ENCODE measurements at regions not wholly inside any gene's neighbourhood (a gene's known extent, or its start where the extent isn't known, plus 50 kb on each side); places are given as distances from the start of the nearest gene placed in this dataset.
"Not testable (repeated sequence)": the region's sequence is repeated elsewhere in the genome, so short reads cannot be mapped to it uniquely, and the experiment has no call there.

DNA sequence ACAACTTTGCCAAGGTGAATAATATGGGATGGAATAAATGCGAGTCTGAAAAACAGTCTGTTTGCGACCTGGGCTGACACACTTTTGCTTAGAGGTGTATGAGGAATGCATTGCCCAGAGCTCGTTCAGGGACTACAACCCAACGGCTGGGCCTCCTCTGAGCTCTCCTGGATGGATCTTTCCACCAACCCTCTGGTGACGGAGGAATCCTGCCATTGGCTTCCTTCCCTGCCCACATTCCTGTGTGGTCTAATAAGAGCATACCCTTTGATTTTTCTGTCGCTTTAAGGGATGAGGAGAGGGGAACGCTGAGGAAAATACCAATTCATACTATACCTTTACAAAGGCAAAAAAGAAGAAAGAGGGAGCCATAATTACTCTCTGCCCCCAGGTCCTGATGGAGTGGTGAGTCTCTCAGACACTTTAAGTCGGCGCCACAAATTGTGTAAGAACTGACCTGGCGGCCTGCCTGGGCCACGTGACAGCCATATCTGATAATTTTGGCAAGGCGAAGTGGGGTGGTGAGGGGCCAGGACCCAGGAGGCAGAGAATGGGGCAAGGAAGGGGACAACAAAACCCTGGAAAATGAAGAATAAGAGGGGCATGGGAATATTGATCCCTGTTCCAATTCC lies 265.2 kb upstream of the MSX2 start:
- Mint-ChIP-seq H3K27ac (no peak overlapping the region), H3K36me3 (ENCODE audit: low read depth) (no peaks in the 10 kb centered on the region), H3K27me3 (peaks cover 3% of the 10 kb centered on the region), H3K4me3 (no peak overlapping the region), H3K9me3 (no peaks in the 10 kb centered on the region), H3K4me1 (ENCODE audit: low read depth) (no peaks in the 10 kb centered on the region)
- intact Hi-C loops (cut with micrococcal nuclease) = no loop called here

GRCh38 chr5:174459832-174460448 lies 264.4 kb upstream of the MSX2 start:
- intact Hi-C loops (cut with micrococcal nuclease) = no loop called here
- Mint-ChIP-seq H3K27ac (no peak overlapping the region), H3K4me3 (no peak overlapping the region), H3K27me3 (peaks cover 3% of the 10 kb centered on the region), H3K9me3 (no peaks in the 10 kb centered on the region), H3K4me1 (ENCODE audit: low read depth) (no peaks in the 10 kb centered on the region), H3K36me3 (ENCODE audit: low read depth) (no peaks in the 10 kb centered on the region)

DNA sequence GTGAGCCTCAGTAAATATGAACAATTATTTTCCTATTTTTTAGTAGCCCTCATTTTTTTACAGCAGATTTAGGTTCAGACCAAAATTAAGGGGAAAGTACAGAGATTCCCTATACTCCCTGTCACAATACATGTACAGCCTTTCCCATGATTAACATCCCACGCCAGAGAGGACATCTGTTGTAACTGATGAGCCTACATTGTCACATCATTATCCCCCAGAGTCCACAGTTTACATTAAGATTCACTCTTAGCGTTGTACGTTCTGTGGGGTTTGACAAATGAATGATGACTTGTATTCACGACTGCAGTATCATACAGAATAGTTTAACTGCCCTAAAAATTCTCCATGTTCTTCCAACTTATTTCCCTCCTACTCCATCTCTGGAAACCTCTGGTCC lies 262.3 kb upstream of the MSX2 start:
- no peak overlapping the region for H3K4me3 Mint-ChIP-seq
- peaks cover 3% of the 10 kb centered on the region for H3K27me3 Mint-ChIP-seq
- intact Hi-C loops (cut with micrococcal nuclease) = no loop called here
- H3K27ac Mint-ChIP-seq = no peak overlapping the region
- H3K36me3 Mint-ChIP-seq (ENCODE audit: low read depth) = no peaks in the 10 kb centered on the region
- peaks cover 9% of the 10 kb centered on the region for H3K9me3 Mint-ChIP-seq
- H3K4me1 Mint-ChIP-seq (ENCODE audit: low read depth) = no peaks in the 10 kb centered on the region

DNA sequence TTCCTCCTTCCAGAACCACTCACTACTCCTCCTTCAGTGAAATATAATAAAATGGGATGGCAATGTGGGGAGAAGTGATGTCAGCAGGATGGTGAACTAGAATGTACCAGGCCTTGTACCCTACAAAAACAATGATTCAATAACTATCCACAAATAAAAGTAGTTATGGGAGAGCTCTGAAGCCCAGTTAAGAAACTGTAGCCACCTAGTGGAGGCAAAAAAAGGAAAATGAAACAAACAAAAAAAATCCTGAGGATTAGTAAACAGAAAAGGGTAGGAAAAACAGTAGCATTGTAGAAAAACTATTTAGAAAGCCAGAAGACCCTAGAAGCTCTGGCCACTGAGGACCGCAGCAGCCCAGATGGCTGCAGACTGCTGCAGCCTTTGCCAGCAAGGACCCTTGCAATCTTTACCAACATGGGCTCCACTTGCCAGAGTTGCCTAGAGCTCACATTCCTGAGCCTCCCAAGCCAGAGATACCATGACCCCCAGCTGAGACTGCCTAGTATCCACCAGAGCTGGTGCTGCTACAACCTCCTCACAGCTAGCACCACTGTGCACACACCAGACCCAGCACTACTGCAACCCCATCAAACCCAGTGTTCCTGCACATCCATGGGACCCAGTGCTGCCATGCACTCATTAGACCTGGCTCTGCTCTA lies 259.7 kb upstream of the MSX2 start:
- peaks cover 9% of the 10 kb centered on the region for H3K9me3 Mint-ChIP-seq
- intact Hi-C loops (cut with micrococcal nuclease) = no loop called here

GRCh38 chr5:174471528-174471927 lies 252.9 kb upstream of the MSX2 start:
- H3K27ac Mint-ChIP-seq; H3K4me3 Mint-ChIP-seq; H3K36me3 Mint-ChIP-seq (ENCODE audit: low read depth); H3K27me3 Mint-ChIP-seq; intact Hi-C loops (cut with micrococcal nuclease); H3K9me3 Mint-ChIP-seq; H3K4me1 Mint-ChIP-seq (ENCODE audit: low read depth): not testable (repeated sequence)

More for the DNA sequence above, 259.7 kb upstream of the MSX2 start:
- Mint-ChIP-seq H3K4me1 (ENCODE audit: low read depth) (no peaks in the 10 kb centered on the region), H3K4me3 (no peak overlapping the region), H3K36me3 (ENCODE audit: low read depth) (no peaks in the 10 kb centered on the region), H3K27ac (no peak overlapping the region), H3K27me3 (peaks cover 4% of the 10 kb centered on the region)

GRCh38 chr5:174472956-174473355 lies 251.4 kb upstream of the MSX2 start:
- H3K9me3 Mint-ChIP-seq = no peaks in the 10 kb centered on the region
- H3K4me1 Mint-ChIP-seq (ENCODE audit: low read depth) = no peaks in the 10 kb centered on the region
- no peak overlapping the region for H3K27ac Mint-ChIP-seq
- H3K27me3 Mint-ChIP-seq = peaks cover 2% of the 10 kb centered on the region
- no peaks in the 10 kb centered on the region for H3K36me3 Mint-ChIP-seq (ENCODE audit: low read depth)
- intact Hi-C loops (cut with micrococcal nuclease) = no loop called here
- no peak overlapping the region for H3K4me3 Mint-ChIP-seq

DNA sequence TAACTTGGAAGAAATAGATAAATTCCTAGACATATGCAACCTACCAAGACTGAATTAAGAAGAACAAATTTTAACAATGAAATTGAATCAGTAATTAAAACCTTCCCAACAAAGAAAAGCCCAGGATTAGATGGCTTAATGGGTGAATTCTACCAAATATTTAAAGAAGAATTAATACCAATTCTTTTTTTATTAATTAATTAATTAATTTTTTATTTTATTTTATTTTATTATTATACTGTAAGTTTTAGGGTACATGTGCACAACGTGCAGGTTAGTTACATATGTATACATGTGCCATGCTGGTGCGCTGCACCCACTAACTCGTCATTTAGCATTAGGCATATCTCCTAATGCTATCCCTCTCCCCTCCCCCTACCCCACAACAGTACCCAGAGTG lies 248.4 kb upstream of the MSX2 start:
- H3K4me1 Mint-ChIP-seq (ENCODE audit: low read depth); H3K4me3 Mint-ChIP-seq; H3K36me3 Mint-ChIP-seq (ENCODE audit: low read depth); intact Hi-C loops (cut with micrococcal nuclease); H3K27ac Mint-ChIP-seq; H3K27me3 Mint-ChIP-seq: not testable (repeated sequence)
- H3K9me3 Mint-ChIP-seq = peaks cover 11% of the 10 kb centered on the region

DNA sequence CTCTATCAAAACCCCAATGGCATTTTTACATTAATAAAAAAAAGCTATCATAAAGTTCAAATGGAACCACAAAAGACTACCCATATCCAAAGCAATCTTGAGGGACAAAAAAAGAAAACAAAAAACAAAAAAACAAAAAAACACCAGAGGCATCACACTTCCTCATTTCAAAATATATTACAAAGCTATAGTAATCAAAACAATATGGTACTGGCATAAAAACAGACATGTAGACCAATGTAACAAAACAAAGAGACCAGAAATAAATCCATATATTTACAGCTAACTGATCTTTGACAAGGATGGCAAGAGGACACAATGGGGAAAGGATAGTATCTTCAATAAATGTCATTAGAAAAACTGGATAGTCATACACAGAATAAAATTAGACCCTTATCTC lies 245.1 kb upstream of the MSX2 start:
- intact Hi-C loops (cut with micrococcal nuclease) = no loop called here
- Mint-ChIP-seq H3K4me3 (no peak overlapping the region), H3K27ac (no peak overlapping the region), H3K36me3 (ENCODE audit: low read depth) (no peaks in the 10 kb centered on the region), H3K9me3 (peaks cover 13% of the 10 kb centered on the region), H3K4me1 (ENCODE audit: low read depth) (no peaks in the 10 kb centered on the region), H3K27me3 (no peaks in the 10 kb centered on the region)

DNA sequence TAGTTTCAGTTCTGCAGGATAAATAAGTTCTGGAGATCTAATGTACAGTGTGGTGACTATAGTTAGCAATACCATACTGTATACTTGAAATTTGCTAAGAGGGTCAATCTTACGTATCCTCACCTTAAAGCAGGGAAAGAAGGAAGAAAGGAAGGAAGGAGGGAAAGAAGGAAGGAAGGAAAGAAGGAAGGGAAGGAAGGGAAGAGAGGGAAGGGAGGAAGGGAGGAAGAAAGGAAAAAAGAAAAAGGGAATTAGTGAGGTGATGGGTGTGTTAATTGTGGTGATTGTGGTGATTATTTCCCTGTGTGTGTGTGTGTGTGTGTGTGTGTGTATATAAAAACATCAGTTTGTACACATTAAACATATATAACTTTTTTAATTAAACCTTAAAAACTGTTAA lies 242.6 kb upstream of the MSX2 start:
- Mint-ChIP-seq H3K4me1 (ENCODE audit: low read depth) (no peaks in the 10 kb centered on the region), H3K4me3 (no peak overlapping the region), H3K27ac (no peak overlapping the region), H3K36me3 (ENCODE audit: low read depth) (no peaks in the 10 kb centered on the region), H3K27me3 (peaks cover 3% of the 10 kb centered on the region), H3K9me3 (peaks cover 20% of the 10 kb centered on the region)
- intact Hi-C loops (cut with micrococcal nuclease) = no loop called here

- H3K4me1 Mint-ChIP-seq (ENCODE audit: low read depth) = no peaks in the 10 kb centered on the region
- intact Hi-C loops (cut with micrococcal nuclease) = no loop called here
- peaks cover 6% of the 10 kb centered on the region for H3K27me3 Mint-ChIP-seq
- H3K4me3 Mint-ChIP-seq = no peak overlapping the region
- H3K27ac Mint-ChIP-seq = no peak overlapping the region
- peaks cover 20% of the 10 kb centered on the region for H3K9me3 Mint-ChIP-seq
- no peaks in the 10 kb centered on the region for H3K36me3 Mint-ChIP-seq (ENCODE audit: low read depth)
These were observed 241.8 kb upstream of the MSX2 start for GRCh38 chr5:174482607-174483024.

- no peaks in the 10 kb centered on the region for H3K36me3 Mint-ChIP-seq (ENCODE audit: low read depth)
- intact Hi-C loops (cut with micrococcal nuclease) = no loop called here
- H3K4me3 Mint-ChIP-seq = no peak overlapping the region
- peaks cover 20% of the 10 kb centered on the region for H3K9me3 Mint-ChIP-seq
- H3K27ac Mint-ChIP-seq = no peak overlapping the region
- peaks cover 6% of the 10 kb centered on the region for H3K27me3 Mint-ChIP-seq
- H3K4me1 Mint-ChIP-seq (ENCODE audit: low read depth) = no peaks in the 10 kb centered on the region
These were observed 241.0 kb upstream of the MSX2 start for GRCh38 chr5:174483411-174483810.

- Mint-ChIP-seq H3K27ac (no peak overlapping the region), H3K4me1 (ENCODE audit: low read depth) (no peaks in the 10 kb centered on the region), H3K4me3 (no peak overlapping the region), H3K36me3 (ENCODE audit: low read depth) (no peaks in the 10 kb centered on the region), H3K9me3 (peaks cover 8% of the 10 kb centered on the region), H3K27me3 (peaks cover 6% of the 10 kb centered on the region)
- intact Hi-C loops (cut with micrococcal nuclease) = no loop called here
These were observed 235.2 kb upstream of the MSX2 start for GRCh38 chr5:174489215-174489614.

GRCh38 chr5:174489920-174490597 lies 234.3 kb upstream of the MSX2 start:
- H3K27me3 Mint-ChIP-seq = peaks cover 3% of the 10 kb centered on the region
- intact Hi-C loops (cut with micrococcal nuclease) = no loop called here

GRCh38 chr5:174490728-174491127 lies 233.7 kb upstream of the MSX2 start:
- H3K4me3 Mint-ChIP-seq = no peak overlapping the region
- no peaks in the 10 kb centered on the region for H3K4me1 Mint-ChIP-seq (ENCODE audit: low read depth)
- peaks cover 3% of the 10 kb centered on the region for H3K27me3 Mint-ChIP-seq
- H3K36me3 Mint-ChIP-seq (ENCODE audit: low read depth) = no peaks in the 10 kb centered on the region
- no peaks in the 10 kb centered on the region for H3K9me3 Mint-ChIP-seq
- intact Hi-C loops (cut with micrococcal nuclease) = no loop called here
- H3K27ac Mint-ChIP-seq = no peak overlapping the region

More at GRCh38 chr5:174489920-174490597, 234.3 kb upstream of the MSX2 start:
- H3K36me3 Mint-ChIP-seq (ENCODE audit: low read depth) = no peaks in the 10 kb centered on the region
- no peaks in the 10 kb centered on the region for H3K9me3 Mint-ChIP-seq
- no peak overlapping the region for H3K4me3 Mint-ChIP-seq
- no peaks in the 10 kb centered on the region for H3K4me1 Mint-ChIP-seq (ENCODE audit: low read depth)
- H3K27ac Mint-ChIP-seq = no peak overlapping the region

Data from dendritic cell treated with granulocyte-macrophage colony-stimulating factor and Interleukin-4, amounts not matched to agents 40 ng/mL and 50 ng/mL, for 4 days (primary cell).